HEK293T (cell line): ENCODE measurements at regions not wholly inside any gene's neighbourhood (a gene's known extent, or its start where the extent isn't known, plus 50 kb on each side); places are given as distances from the start of the nearest gene placed in this dataset.

Experiments
- CTCF ChIA-PET: fragments of 350-600 bp; formaldehyde crosslinking; extraction: SDS; loops from one replicate; lab custom pipeline; 2021; ENCODE audit warnings: antibody characterized with exemption, inconsistent platforms; lab: Yijun Ruan, JAX
- POLR2A ChIA-PET: fragments of 350-600 bp; formaldehyde crosslinking; extraction: SDS; loops from one replicate; lab custom pipeline; 2020; ENCODE audit warnings: antibody characterized with exemption, inconsistent platforms; lab: Yijun Ruan, JAX
- DNase-seq: peaks from one replicate; pipeline ENCODE4 v3.0.0; 2012; ENCODE audit warnings: mixed read lengths; ENCODE audit errors: extremely low spot score
- ARNT ChIP-seq: fragments of 450-650 bp; IDR thresholded peaks from 2 replicates; pipeline ENCODE4 v1.6.1; 2017; ENCODE audit warnings: mild to moderate bottlenecking
- BHLHE40 ChIP-seq: fragments of 450-650 bp; IDR thresholded peaks from 2 replicates; pipeline ENCODE4 v1.6.1; 2016; ENCODE audit warnings: mild to moderate bottlenecking, moderate library complexity, borderline replicate concordance
- CTBP1 ChIP-seq: fragments of 450-650 bp; IDR thresholded peaks from 2 replicates; pipeline ENCODE4 v1.6.1; 2016; ENCODE audit warnings: borderline replicate concordance
- ELF4 ChIP-seq: fragments of 450-650 bp; IDR thresholded peaks from 2 replicates; pipeline ENCODE4 v1.6.1; 2017; ENCODE audit warnings: antibody characterized with exemption
- FOXA1 ChIP-seq: fragments of 450-650 bp; IDR thresholded peaks from 2 replicates; pipeline ENCODE4 v1.6.1; 2016; ENCODE audit warnings: mild to moderate bottlenecking
- FOXK2 ChIP-seq: fragments of 450-650 bp; IDR thresholded peaks from 2 replicates; pipeline ENCODE4 v1.6.1; 2016; ENCODE audit warnings: mild to moderate bottlenecking
- FOXM1 ChIP-seq: fragments of 450-650 bp; IDR thresholded peaks from 2 replicates; pipeline ENCODE4 v1.6.1; 2017; ENCODE audit warnings: mild to moderate bottlenecking, borderline replicate concordance
- HDGF ChIP-seq: fragments of 450-650 bp; IDR thresholded peaks from 2 replicates; pipeline ENCODE4 v1.6.1; 2017; ENCODE audit warnings: antibody characterized with exemption, borderline replicate concordance
- L3MBTL2 ChIP-seq: fragments of 450-650 bp; conservative IDR thresholded peaks from 2 replicates; pipeline ENCODE4 v1.6.1; 2016; ENCODE audit warnings: mild to moderate bottlenecking
- LEF1 ChIP-seq: fragments of 450-650 bp; IDR thresholded peaks from 2 replicates; pipeline ENCODE4 v1.6.1; 2017; ENCODE audit warnings: mild to moderate bottlenecking, borderline replicate concordance
- NFRKB ChIP-seq: fragments of 450-650 bp; IDR thresholded peaks from 2 replicates; pipeline ENCODE4 v1.6.1; 2016; ENCODE audit warnings: mild to moderate bottlenecking, moderate library complexity
- PKNOX1 ChIP-seq: fragments of 450-650 bp; IDR thresholded peaks from 2 replicates; pipeline ENCODE4 v1.6.1; 2016
- SP1 ChIP-seq: fragments of 450-650 bp; IDR thresholded peaks from 2 replicates; pipeline ENCODE4 v1.6.1; 2017
- SUZ12 ChIP-seq: fragments of 450-650 bp; IDR thresholded peaks from 2 replicates; pipeline ENCODE4 v1.6.1; 2016; ENCODE audit warnings: mild to moderate bottlenecking
- TARDBP ChIP-seq: fragments of 450-650 bp; IDR thresholded peaks from 2 replicates; pipeline ENCODE4 v1.6.1; 2016
- ZNF384 ChIP-seq: fragments of 450-650 bp; IDR thresholded peaks from 2 replicates; pipeline ENCODE4 v1.6.1; 2016

DNA sequence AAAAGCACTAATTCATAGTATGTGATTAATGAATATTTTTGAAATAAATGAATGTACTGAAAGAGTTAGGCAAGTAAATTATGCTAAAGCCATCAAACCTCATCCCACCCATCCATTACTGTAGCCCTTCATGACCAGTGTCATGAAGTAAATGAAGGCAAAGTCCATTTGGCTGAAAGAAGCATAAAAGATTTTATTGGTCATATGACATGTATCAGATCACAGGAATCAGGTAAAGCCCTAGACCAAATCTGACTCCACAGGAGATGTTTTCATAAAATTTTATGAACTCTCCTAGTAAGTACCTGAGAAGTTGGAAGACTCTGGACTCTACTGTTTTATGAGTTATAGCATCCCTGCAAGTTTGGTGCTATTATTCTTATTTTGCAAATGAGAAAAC is 213.5 kb downstream of the TMEM114 start:
- POLR2A ChIA-PET = no interaction called here
- TF ChIP-seq ARNT (no peak), SP1 (no peak), HDGF (no peak), CTBP1 (no peak), ELF4 (no peak), LEF1 (no peak), FOXA1 (no peak), L3MBTL2 (no peak), FOXM1 (no peak), FOXK2 (no peak)
- DNase-seq = no peak
- CTCF ChIA-PET = no interaction called here

GRCh38 chr16:8376430-8376829 is 213.9 kb downstream of the TMEM114 start:
- CTCF ChIA-PET = no interaction called here
- POLR2A ChIA-PET = no interaction called here
- no peak for TF ChIP-seq PKNOX1
- no peak for TF ChIP-seq CTBP1
- no peak for TF ChIP-seq NFRKB
- TF ChIP-seq ELF4 = no peak
- TF ChIP-seq FOXK2 = no peak
- no peak for TF ChIP-seq HDGF
- TF ChIP-seq FOXM1 = no peak
- TF ChIP-seq LEF1 = no peak
- TF ChIP-seq ARNT = no peak
- DNase-seq = no peak

DNA sequence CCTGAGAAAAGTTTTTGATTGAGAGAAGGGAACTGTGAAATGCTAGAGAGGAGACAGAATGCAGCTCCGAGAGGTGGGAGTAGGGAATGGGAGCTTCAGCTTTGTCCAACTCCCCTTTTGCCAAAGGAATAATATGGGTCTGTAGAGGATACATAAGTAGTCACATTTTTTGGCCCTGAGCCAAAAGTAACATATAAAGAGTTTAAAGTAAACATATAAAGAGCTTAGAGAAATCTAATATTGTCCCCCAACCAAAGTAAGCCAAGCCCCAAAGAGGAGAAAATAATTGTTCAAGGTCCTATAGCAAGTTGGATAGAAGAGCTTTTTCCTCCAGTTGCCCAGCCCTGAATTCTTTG is 215.1 kb downstream of the TMEM114 start:
- TF ChIP-seq BHLHE40 = no peak
- no peak for TF ChIP-seq FOXK2
- no peak for TF ChIP-seq ZNF384
- TF ChIP-seq PKNOX1 = no peak
- no peak for TF ChIP-seq L3MBTL2
- TF ChIP-seq SUZ12 = no peak
- no peak for TF ChIP-seq NFRKB
- TF ChIP-seq CTBP1 = no peak
- TF ChIP-seq TARDBP = no peak
- TF ChIP-seq ELF4 = no peak
- TF ChIP-seq ARNT = no peak
- TF ChIP-seq SP1 = no peak
- no peak for TF ChIP-seq LEF1
- no peak for TF ChIP-seq FOXA1
- no peak for TF ChIP-seq HDGF
- no peak for TF ChIP-seq FOXM1
- CTCF ChIA-PET = no interaction called here
- POLR2A ChIA-PET = no interaction called here
- no peak for DNase-seq

DNA sequence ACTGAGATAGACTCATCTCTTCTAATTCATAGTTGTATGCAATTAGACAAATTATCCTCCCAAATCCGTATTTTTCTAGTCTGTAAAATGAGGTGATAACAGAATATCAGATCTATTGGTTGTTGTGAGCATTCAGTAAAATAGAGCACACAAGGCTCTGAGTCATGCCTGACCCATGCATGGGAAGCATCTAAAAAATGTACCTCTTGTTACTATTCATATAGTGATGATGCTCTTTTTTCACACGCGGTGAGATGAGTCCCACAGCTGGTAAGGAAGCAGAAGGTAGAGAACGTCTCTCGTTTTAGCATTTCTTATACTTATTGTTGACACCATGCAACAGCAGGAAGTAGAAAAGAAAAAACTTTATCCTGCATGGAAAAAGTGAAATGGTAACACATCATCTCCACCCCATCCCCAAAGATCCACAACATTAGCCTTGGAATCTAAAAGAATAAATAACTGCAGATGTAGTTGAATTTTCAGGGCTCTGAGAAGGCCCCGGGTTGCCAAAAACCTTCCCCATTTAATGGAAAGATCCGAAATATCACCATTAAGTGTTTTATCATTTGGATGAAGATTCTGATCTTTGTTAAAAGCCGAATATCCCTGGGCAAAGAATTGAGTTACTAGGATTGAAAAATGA is 215.6 kb downstream of the TMEM114 start:
- DNase-seq = no peak
- POLR2A ChIA-PET = interaction anchor here (0.7 kb wide), 1 partner anchor 88 kb away, joined by 3 read pairs; no protein-coding TSS in a partner anchor
- CTCF ChIA-PET = no interaction called here
- no peak for TF ChIP-seq ELF4
- no peak for TF ChIP-seq PKNOX1

GRCh38 chr16:8373676-8374431 is 216.5 kb downstream of the TMEM114 start:
- ChIA-PET CTCF (no interaction called here), POLR2A (interaction anchor here (0.7 kb wide), 1 partner anchor 88 kb away, joined by 3 read pairs; no protein-coding TSS in a partner anchor)
- TF ChIP-seq PKNOX1 (no peak), L3MBTL2 (no peak), ARNT (no peak), ELF4 (no peak), FOXK2 (no peak), LEF1 (no peak), ZNF384 (no peak), FOXM1 (no peak), SUZ12 (no peak), TARDBP (no peak), NFRKB (no peak), HDGF (no peak)
- no peak for DNase-seq

GRCh38 chr16:8372141-8372540 is 218.2 kb downstream of the TMEM114 start:
- POLR2A ChIA-PET = no interaction called here
- CTCF ChIA-PET = no interaction called here
- TF ChIP-seq NFRKB (no peak), ARNT (no peak), L3MBTL2 (no peak), CTBP1 (no peak), TARDBP (no peak), ELF4 (no peak), HDGF (no peak), LEF1 (no peak), FOXM1 (no peak), BHLHE40 (no peak), PKNOX1 (no peak), SP1 (no peak), ZNF384 (no peak), FOXK2 (no peak)
- no peak for DNase-seq
